GM21529 (cell line): ENCODE measurements at regions not wholly inside any gene's neighbourhood (a gene's known extent, or its start where the extent isn't known, plus 50 kb on each side); places are given as distances from the start of the nearest gene placed in this dataset.
"Not testable (repeated sequence)": the region's sequence is repeated elsewhere in the genome, so short reads cannot be mapped to it uniquely, and the experiment has no call there.

Experiments used
- ATAC-seq: cut with Tn5 transposase; IDR thresholded peaks from one replicate; pipeline ENCODE4 v1.9.1; 2021; ENCODE audit not compliant: unreplicated experiment

DNA sequence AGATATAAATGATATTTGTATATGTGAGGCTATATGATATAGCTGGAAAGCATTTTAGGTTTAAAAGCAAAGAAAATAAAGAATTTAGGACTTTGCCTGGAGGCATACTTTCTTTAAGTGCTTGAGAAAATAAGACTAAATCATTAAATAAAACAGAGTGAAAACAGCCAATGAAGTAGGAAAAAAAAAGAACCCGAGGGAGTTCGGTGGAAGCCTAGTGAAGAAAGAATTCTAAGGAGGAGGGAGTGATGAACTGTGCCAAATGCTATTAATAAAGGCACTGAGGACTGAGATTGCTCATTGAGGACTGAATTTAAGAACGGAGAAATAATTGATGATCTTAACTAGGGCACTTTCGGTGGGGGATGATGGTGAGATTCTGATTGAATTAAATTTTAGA, 573.5 kb downstream of the DSC3 start:
- no peak for ATAC-seq

DNA sequence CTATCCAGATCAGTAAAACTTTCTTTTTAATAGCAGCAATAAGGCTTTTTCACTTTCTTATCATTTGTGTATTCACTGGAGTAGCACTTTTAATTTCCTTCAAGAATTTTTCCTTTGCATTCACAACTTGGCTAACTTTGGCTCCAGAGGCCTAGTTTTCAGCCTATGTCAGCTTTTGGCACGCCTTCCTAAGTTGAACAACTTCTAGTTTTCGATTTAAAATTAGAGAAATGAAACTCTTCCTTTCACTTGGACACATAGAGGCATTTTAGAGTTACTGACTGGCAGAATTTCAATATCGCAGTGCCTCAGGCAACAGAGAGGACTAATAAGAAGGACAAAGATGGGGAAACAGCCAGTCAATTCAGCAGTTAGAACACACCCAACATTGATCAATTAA, 577.4 kb downstream of the DSC3 start:
- ATAC-seq, result no peak

DNA sequence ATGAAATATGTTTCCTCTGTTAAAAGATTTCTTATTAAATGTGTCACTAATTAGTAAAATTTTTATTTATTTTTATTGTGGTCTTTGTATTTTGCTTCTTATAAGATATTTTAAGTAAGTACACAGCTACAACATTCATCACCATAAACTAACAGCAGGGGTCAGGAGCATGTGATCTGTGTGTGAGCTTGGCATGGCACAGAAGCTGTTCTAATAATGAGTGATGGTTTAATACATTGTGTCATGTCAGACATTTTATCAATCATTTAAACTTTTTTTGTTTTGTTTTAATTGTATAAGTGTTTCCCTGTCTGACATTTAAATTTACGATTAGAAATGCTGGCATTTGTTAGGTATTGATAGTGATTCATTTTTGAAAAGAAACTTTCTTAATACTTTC, 585.4 kb downstream of the DSC3 start:
- no peak for ATAC-seq

- no peak for ATAC-seq
Observed at GRCh38 chr18:30455741-30456140, 586.8 kb downstream of the DSC3 start.

- no peak for ATAC-seq
Observed at GRCh38 chr18:30454920-30455319, 587.6 kb downstream of the DSC3 start.

DNA sequence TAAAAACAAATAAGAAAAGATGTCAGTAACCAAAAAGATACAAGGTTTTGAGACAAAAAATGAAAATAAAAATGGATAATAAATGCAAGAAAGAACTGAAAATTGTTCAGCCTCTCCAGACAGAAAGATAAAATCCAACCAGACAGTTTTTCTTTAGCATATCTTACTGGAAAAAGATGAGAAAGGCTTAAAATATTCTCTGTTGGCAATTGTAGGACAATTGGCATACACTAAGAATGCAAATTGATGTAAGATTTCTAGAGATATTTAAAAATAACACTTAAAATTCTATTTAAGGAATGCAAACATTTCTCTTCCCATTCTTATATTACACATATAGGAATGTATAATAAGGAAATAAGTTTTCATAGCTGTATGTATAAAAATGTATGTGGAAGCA, 590.6 kb downstream of the DSC3 start:
- ATAC-seq, result no peak

DNA sequence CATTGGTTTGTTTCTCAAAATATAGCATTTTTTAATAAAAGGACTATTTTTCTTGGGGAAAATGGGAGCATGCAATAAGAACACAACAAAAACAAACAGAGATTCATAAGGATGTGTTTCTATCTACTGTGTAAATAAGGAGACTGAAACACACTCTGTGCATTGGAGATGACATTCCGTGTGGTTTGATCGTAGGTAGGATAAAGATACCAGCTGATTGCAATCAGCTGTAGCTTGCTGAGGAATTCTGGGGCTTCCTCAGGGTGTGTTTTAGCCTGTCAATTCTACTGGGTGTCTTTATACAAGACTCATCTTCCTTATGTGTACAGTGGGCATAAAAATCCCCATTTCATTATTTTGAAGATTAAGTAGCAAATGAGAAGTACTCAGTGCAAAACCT, 591.6 kb downstream of the DSC3 start:
- ATAC-seq, result no peak

DNA sequence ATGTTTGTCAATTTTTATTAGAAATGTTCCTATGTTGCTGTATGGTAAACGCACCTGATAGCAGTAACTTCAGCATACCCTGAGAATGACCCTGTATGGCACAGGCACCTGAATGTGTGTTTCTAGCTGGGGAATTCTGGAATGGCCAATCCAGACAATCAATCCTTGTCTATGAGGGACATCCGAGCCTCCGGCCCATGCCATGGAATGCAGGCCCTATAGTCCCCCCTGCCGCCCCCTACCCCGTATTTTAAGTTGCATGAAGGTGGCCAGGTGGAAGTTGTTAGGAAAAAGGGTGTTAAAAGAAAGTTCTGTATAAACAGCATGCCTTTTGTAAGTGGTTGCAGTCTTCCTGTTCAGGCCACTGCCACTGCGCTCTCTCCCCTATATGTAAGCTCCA, 595.9 kb downstream of the DSC3 start:
- no peak for ATAC-seq

GRCh38 chr18:30444544-30444943, 598.0 kb downstream of the DSC3 start:
- no peak for ATAC-seq

DNA sequence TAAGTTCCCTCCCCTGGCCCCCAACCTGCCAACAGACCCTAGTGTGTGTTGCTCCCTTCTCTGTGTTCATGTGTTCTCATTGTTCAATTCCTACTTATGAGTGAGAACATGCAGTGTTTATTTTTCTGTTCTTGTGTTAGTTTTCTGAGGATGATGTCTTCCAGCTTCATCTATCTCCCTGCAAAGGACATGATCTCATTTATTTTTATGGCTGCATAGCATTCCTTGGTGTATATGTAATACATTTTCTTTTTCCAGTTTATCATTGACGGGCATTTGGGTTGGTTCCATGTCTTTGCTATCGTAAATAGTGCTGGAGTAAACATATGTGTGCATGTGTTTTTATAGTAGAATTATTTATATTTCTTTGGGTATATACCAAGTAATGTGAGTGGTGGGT, 602.2 kb downstream of the DSC3 start:
- no peak for ATAC-seq

GRCh38 chr18:30439174-30439573, 603.4 kb downstream of the DSC3 start:
- ATAC-seq, result no peak

DNA sequence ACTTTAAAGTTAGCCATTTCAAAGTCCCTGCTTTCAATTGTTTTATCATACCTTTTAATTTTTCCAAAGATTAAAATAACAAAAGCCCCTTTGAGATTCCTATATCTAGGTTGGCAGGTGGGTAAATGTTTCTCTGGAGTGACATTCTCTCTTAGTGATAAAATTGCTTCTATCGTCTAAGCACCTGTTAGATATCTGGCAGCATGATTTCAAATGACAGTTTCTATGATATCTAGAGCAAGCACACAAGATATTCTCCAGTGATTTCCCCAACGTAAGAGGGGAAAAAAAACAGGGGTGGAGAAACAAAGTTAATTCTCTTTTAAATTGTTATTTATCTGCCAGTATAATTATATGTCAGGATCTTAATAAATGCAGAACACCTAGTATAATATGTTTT, 610.2 kb downstream of the DSC3 start:
- no peak for ATAC-seq

- not testable (repeated sequence) for ATAC-seq
Observed at GRCh38 chr18:30419399-30419798, 623.1 kb downstream of the DSC3 start.

DNA sequence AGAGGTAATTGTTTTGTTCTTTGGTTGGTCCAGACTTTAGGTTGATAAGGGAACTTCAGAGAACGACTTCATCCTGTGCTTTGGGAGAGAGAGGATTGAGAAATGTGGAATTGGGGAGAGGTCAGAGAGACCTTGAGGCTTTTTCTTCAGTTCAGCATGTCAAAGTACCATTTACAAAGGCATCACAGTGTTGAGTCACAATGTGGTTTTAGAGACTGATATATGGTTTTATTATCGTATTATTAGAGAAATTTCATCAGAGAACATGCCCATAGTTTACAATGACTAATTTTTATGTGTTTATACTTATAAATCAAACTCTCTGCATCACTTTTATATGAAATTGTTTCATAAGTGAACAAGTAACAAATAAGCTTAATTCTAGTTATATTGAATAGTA, 626.6 kb downstream of the DSC3 start:
- ATAC-seq, result no peak

- no peak for ATAC-seq
Observed at GRCh38 chr18:30409120-30409519, 633.4 kb downstream of the DSC3 start.

GRCh38 chr18:30406728-30407127, 635.8 kb downstream of the DSC3 start:
- ATAC-seq, result no peak

GRCh38 chr18:30405038-30405437, 637.5 kb downstream of the DSC3 start:
- no peak for ATAC-seq

GRCh38 chr18:30404422-30404821, 638.1 kb downstream of the DSC3 start:
- no peak for ATAC-seq

GRCh38 chr18:30403278-30403677, 639.3 kb downstream of the DSC3 start:
- no peak for ATAC-seq

GRCh38 chr18:30387401-30387800, 655.1 kb downstream of the DSC3 start:
- ATAC-seq, result no peak

DNA sequence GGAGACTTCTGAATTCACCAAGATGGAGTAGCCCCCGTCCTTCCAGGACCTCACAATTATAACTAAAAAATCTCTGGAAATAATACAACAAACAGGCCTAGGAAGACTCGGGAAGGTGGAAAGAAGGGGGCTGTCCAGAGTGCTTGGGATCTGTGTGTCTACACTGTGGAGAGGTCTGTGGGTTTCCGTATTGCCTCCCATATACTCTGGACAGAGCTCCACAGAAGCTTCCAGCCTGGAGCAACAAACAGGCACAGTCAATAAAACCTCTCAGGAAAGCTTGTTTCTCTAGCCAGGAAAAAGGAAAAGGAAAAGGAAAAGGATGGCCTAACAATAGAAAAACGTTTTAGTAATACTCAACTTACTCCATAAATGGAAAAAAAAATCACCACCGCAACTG, 655.9 kb downstream of the DSC3 start:
- no peak for ATAC-seq

DNA sequence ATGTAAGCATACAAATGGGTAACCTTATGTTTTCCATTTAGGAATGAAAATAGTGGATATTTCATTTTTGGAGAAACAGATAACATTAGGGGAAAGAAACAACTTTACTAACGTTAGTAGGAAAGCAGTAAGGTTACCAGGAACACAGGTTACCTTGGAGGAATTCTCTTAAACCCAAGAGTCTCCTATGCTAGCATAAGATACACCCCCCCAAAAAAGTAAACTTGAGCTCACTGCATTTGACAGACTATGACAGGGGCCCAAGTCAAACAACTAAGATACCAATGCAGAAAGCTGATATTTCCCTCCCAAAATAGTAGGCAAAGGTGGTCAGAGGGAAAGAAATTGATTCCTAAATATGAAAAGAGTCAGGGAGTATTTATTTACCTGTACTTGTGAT, 656.9 kb downstream of the DSC3 start:
- ATAC-seq, result no peak

DNA sequence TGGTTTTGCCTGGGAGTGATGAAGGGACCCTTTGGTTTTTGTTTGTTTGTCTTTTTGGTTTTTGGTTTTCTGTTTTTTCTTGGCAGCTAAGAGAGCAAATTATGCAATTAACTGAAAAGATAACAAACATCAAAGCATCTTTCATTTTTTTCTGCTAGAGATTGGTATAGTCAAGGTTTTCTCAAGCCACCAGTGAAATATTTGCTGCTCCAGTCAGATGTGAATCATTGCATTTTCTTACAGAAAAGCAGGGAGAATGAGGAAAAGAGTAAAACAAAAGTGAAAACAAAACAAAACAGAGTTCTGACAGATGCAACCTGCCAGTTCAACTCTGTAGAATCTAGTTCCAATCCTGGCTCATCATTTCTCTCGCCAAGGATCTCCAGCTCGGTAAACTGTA, 660.7 kb downstream of the DSC3 start:
- no peak for ATAC-seq

DNA sequence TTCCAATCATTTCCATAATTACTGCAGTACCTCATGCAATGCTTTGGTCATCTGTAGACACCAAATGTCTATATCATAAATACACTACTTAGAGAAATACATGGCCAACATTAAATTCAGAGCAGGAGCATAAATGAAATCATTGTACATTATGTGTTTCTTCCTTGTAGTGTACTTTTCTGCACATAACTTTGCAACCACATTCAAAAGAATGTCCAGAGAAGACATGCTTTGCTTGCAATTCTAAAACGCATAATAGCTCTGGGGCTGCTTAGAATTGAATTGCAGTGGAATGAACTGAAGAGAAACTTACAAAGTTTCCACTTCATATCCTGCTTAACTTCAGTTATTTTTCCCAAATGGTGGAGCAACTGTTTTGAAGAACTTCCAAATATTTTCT, 664.4 kb downstream of the DSC3 start:
- no peak for ATAC-seq
